H1 (cell line): ENCODE measurements at regions not wholly inside any gene's neighbourhood (a gene's known extent, or its start where the extent isn't known, plus 50 kb on each side); places are given as distances from the start of the nearest gene placed in this dataset.

Source experiments
- CBX5 ChIP-seq: fragments of 300-800, 300-1000 bp; sonication (generic); IDR thresholded peaks from 2 replicates; pipeline ENCODE4 v1.7.1; 2016; ENCODE audit warnings: antibody characterized with exemption, low read length, low read depth
- CEBPB ChIP-seq: IDR thresholded peaks from 2 replicates; pipeline ENCODE4 v1.6.1; 2012; ENCODE audit warnings: low read depth, low read length
- EZH2 ChIP-seq: fragments of 200-600 bp; sonication (generic); IDR thresholded peaks from 2 replicates; pipeline ENCODE4 v1.7.1; 2012; ENCODE audit warnings: low read depth, mild to moderate bottlenecking, moderate library complexity, low read length, inconsistent platforms; ENCODE audit not compliant: severe bottlenecking
- GABPA ChIP-seq: IDR thresholded peaks from 2 replicates; pipeline ENCODE4 v1.6.1; 2011; ENCODE audit warnings: mild to moderate bottlenecking, low read length, moderate library complexity, borderline replicate concordance; ENCODE audit not compliant: insufficient read depth
- KDM5A ChIP-seq: fragments of 200-600 bp; IDR thresholded peaks from 2 replicates; pipeline ENCODE4 v1.7.1; 2012; ENCODE audit warnings: mild to moderate bottlenecking, low read length, inconsistent platforms, mixed read lengths
- MAFK ChIP-seq: IDR thresholded peaks from 2 replicates; pipeline ENCODE4 v1.6.1; 2012; ENCODE audit warnings: low read depth, mild to moderate bottlenecking, improper control_type of control experiment, low read length
- NRF1 ChIP-seq: IDR thresholded peaks from 2 replicates; pipeline ENCODE4 v1.6.1; 2011; ENCODE audit warnings: mild to moderate bottlenecking, low read depth, low read length, improper control_type of control experiment
- POLR2A ChIP-seq, 2 experiments: IDR thresholded peaks; 1 replicate in 1 of 2; 2 replicates in 1 of 2; pipeline ENCODE4 v1.6.1; 2011; ENCODE audit warnings: low read depth in 2 of 2, low read length in 2 of 2, mild to moderate bottlenecking in 2 of 2; ENCODE audit errors: control extremely low read depth in 1 of 2
- SIN3A ChIP-seq, 2 experiments: IDR thresholded peaks in 1 of 2; conservative IDR thresholded peaks in 1 of 2; 2 replicates each; pipeline ENCODE4 v1.6.1; 2011 to 2012; ENCODE audit warnings: low read length in 2 of 2, improper control_type of control experiment in 1 of 2, low read depth in 1 of 2, mild to moderate bottlenecking in 1 of 2
- TBP ChIP-seq: IDR thresholded peaks from 2 replicates; pipeline ENCODE4 v1.6.1; 2011; ENCODE audit warnings: low read depth, low read length, improper control_type of control experiment
- TEAD4 ChIP-seq: IDR thresholded peaks from 2 replicates; pipeline ENCODE4 v1.6.1; 2012; ENCODE audit warnings: low read depth, low read length, inconsistent platforms, mixed read lengths
- YY1 ChIP-seq: IDR thresholded peaks from 2 replicates; pipeline ENCODE4 v1.6.1; 2011; ENCODE audit warnings: low read depth, mild to moderate bottlenecking, low read length
- TF ChIP-seq, protein P1 (sequence below), 3 experiments: IDR thresholded peaks; 1 replicate in 2 of 3; 2 replicates in 1 of 3; pipeline versions ENCODE4 v1.5.1 to v1.6.1; 2011; ENCODE audit warnings: low read length in 3 of 3, mild to moderate bottlenecking in 3 of 3, inconsistent platforms in 2 of 3, low read depth in 1 of 3, moderate library complexity in 1 of 3; ENCODE audit not compliant: insufficient read depth in 1 of 3; ENCODE audit errors: control extremely low read depth in 1 of 3
- TF ChIP-seq, protein P2 (sequence below): IDR thresholded peaks from 2 replicates; pipeline ENCODE4 v1.6.1; 2012; ENCODE audit warnings: inconsistent platforms

DNA sequence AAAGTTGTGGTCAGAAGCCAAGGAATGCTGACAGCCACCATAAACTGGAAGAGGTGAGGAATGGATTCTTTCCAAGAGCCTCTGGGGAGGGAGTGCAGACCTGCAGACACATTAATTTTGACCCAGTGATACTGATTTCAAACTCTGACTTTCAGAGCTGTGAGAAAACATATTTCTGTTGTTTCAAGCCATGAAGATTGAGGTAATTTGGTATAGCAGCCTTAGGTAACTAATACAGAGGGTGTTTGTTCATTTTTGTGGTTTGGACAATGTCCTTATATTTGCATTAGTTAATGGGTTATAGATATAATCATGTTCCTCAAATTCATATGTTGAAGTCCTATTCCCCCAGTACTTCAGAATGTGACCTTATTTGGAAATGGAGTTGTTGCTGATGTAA is 85.4 kb upstream of the GTSF1L start:
- TF ChIP-seq, protein P1, sequence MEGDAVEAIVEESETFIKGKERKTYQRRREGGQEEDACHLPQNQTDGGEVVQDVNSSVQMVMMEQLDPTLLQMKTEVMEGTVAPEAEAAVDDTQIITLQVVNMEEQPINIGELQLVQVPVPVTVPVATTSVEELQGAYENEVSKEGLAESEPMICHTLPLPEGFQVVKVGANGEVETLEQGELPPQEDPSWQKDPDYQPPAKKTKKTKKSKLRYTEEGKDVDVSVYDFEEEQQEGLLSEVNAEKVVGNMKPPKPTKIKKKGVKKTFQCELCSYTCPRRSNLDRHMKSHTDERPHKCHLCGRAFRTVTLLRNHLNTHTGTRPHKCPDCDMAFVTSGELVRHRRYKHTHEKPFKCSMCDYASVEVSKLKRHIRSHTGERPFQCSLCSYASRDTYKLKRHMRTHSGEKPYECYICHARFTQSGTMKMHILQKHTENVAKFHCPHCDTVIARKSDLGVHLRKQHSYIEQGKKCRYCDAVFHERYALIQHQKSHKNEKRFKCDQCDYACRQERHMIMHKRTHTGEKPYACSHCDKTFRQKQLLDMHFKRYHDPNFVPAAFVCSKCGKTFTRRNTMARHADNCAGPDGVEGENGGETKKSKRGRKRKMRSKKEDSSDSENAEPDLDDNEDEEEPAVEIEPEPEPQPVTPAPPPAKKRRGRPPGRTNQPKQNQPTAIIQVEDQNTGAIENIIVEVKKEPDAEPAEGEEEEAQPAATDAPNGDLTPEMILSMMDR (IDR thresholded peaks at IDR 0.05; ENCODE audit: control extremely low read depth in 1 of 3, insufficient read depth in 1 of 3, low read depth in 1 of 3, low read length in 3 of 3), result no peak
- TF ChIP-seq POLR2A (IDR thresholded peaks at IDR 0.05; ENCODE audit: control extremely low read depth in 1 of 2, low read depth in 2 of 2, low read length in 2 of 2) (no peak), EZH2 (no peak), NRF1 (no peak), SIN3A (conservative IDR thresholded peaks at IDR 0.05 in 1 of 2, IDR thresholded peaks at IDR 0.05 in 1 of 2; ENCODE audit: low read depth in 1 of 2, low read length in 2 of 2) (no peak), TBP (no peak), TEAD4 (no peak), KDM5A (no peak), CEBPB (no peak), CBX5 (no peak), YY1 (no peak), MAFK (no peak), GABPA (no peak)
- TF ChIP-seq, protein P2, sequence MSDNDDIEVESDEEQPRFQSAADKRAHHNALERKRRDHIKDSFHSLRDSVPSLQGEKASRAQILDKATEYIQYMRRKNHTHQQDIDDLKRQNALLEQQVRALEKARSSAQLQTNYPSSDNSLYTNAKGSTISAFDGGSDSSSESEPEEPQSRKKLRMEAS, result no peak
